ENCODE measurements at regions not wholly inside any gene's neighbourhood (a gene's known extent, or its start where the extent isn't known, plus 50 kb on each side); places are given as distances from the start of the nearest gene placed in this dataset.
"Not testable (repeated sequence)": the region's sequence is repeated elsewhere in the genome, so short reads cannot be mapped to it uniquely, and the experiment has no call there.

GRCh38 chr6:139520321-139520768 lies 145.9 kb upstream of the CITED2 start:
- H3K4me3 ChIP-seq (ENCODE audit: low read length) = no peak overlapping the region
- no peaks in the 10 kb centered on the region for H3K9me3 ChIP-seq (ENCODE audit: low read length)
- H3K4me2 ChIP-seq (ENCODE audit: low read depth, low read length, poor library complexity, severe bottlenecking) = no peak overlapping the region
- no peaks in the 10 kb centered on the region for H3K9me2 ChIP-seq (replicated peaks; ENCODE audit: insufficient read depth, low read length)
- no peak for DNase-seq
- H4K20me1 ChIP-seq (ENCODE audit: insufficient read depth, low read depth, low read length) = no peaks in the 10 kb centered on the region
- no peak overlapping the region for H2AFZ ChIP-seq (ENCODE audit: low read length)
- no peaks in the 10 kb centered on the region for H3K4me1 ChIP-seq (ENCODE audit: low read length)
- no peaks in the 10 kb centered on the region for H3K36me3 ChIP-seq (ENCODE audit: insufficient read depth, low read length)
- no peak overlapping the region for H3K9ac ChIP-seq (ENCODE audit: low read length)
- no peak overlapping the region for H3K27ac ChIP-seq (ENCODE audit: low read length)
- no peaks in the 10 kb centered on the region for H3K79me2 ChIP-seq (ENCODE audit: low read length)
- H3K27me3 ChIP-seq (ENCODE audit: low read length) = no peaks in the 10 kb centered on the region

DNA sequence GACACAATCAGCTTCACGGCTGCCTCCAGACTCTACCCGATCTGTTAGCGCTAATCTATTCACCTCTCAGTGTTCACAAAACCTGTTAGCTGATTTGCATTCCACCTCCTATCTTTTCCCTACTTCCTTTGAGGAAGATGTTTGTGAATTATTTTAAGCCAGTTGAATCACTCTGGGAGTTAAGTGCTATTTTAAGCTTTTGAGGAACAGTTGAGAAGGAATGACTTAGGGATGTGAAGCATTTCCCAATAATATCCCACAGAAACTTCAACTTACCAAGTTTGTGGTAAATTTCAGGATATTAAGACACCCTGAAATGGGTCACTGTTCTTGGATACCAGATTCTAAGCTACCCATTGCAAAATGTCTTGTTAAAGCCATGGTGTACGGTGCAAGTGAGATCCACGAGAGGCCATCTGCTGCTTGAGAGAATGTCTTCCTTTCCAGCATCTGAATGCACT lies 145.2 kb upstream of the CITED2 start:
- H3K27me3 ChIP-seq (ENCODE audit: low read length) = no peaks in the 10 kb centered on the region
- H3K4me2 ChIP-seq (ENCODE audit: low read depth, low read length, poor library complexity, severe bottlenecking) = no peak overlapping the region
- no peak overlapping the region for H3K27ac ChIP-seq (ENCODE audit: low read length)
- no peak overlapping the region for H3K4me3 ChIP-seq (ENCODE audit: low read length)
- H3K9me3 ChIP-seq (ENCODE audit: low read length) = no peaks in the 10 kb centered on the region
- H3K79me2 ChIP-seq (ENCODE audit: low read length) = no peaks in the 10 kb centered on the region
- no peaks in the 10 kb centered on the region for H3K4me1 ChIP-seq (ENCODE audit: low read length)
- no peaks in the 10 kb centered on the region for H3K36me3 ChIP-seq (ENCODE audit: insufficient read depth, low read length)
- H3K9me2 ChIP-seq (replicated peaks; ENCODE audit: insufficient read depth, low read length) = no peaks in the 10 kb centered on the region
- no peak overlapping the region for H2AFZ ChIP-seq (ENCODE audit: low read length)
- no peak for DNase-seq
- no peak overlapping the region for H3K9ac ChIP-seq (ENCODE audit: low read length)
- no peaks in the 10 kb centered on the region for H4K20me1 ChIP-seq (ENCODE audit: insufficient read depth, low read depth, low read length)

DNA sequence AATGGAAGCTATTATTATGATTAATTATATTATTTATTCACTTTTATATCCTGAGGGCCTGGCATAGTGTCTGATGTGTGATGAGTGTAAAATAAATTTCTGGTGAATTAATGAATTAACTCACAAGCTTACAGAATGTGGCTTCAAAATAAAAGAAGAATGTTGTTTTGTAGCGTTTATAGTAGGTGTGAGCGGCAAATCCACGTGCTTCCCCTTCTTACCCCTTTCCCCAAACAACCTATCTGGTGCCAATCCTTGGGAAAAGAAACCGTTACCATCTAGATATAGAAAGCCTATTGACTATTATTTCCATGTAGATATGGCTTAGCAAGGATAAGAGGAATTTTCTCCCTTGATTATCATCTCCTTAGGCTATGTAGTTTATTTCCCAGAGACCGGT lies 144.6 kb upstream of the CITED2 start:
- H3K4me2 ChIP-seq (ENCODE audit: low read depth, low read length, poor library complexity, severe bottlenecking) = no peak overlapping the region
- no peaks in the 10 kb centered on the region for H3K36me3 ChIP-seq (ENCODE audit: insufficient read depth, low read length)
- no peaks in the 10 kb centered on the region for H3K9me3 ChIP-seq (ENCODE audit: low read length)
- no peaks in the 10 kb centered on the region for H3K9me2 ChIP-seq (replicated peaks; ENCODE audit: insufficient read depth, low read length)
- H4K20me1 ChIP-seq (ENCODE audit: insufficient read depth, low read depth, low read length) = no peaks in the 10 kb centered on the region
- no peaks in the 10 kb centered on the region for H3K79me2 ChIP-seq (ENCODE audit: low read length)
- H3K4me1 ChIP-seq (ENCODE audit: low read length) = no peaks in the 10 kb centered on the region
- H3K27ac ChIP-seq (ENCODE audit: low read length) = no peak overlapping the region
- DNase-seq = no peak
- H2AFZ ChIP-seq (ENCODE audit: low read length) = no peak overlapping the region
- H3K27me3 ChIP-seq (ENCODE audit: low read length) = no peaks in the 10 kb centered on the region
- H3K4me3 ChIP-seq (ENCODE audit: low read length) = no peak overlapping the region
- H3K9ac ChIP-seq (ENCODE audit: low read length) = no peak overlapping the region

GRCh38 chr6:139518556-139519091 lies 144.2 kb upstream of the CITED2 start:
- H3K9me3 ChIP-seq (ENCODE audit: low read length) = no peaks in the 10 kb centered on the region
- H3K9ac ChIP-seq (ENCODE audit: low read length) = no peak overlapping the region
- no peak for DNase-seq
- no peaks in the 10 kb centered on the region for H3K9me2 ChIP-seq (replicated peaks; ENCODE audit: insufficient read depth, low read length)
- no peaks in the 10 kb centered on the region for H3K79me2 ChIP-seq (ENCODE audit: low read length)
- H3K4me2 ChIP-seq (ENCODE audit: low read depth, low read length, poor library complexity, severe bottlenecking) = no peak overlapping the region
- no peak overlapping the region for H3K4me3 ChIP-seq (ENCODE audit: low read length)
- H2AFZ ChIP-seq (ENCODE audit: low read length) = no peak overlapping the region
- no peaks in the 10 kb centered on the region for H3K36me3 ChIP-seq (ENCODE audit: insufficient read depth, low read length)
- no peak overlapping the region for H3K27ac ChIP-seq (ENCODE audit: low read length)
- no peaks in the 10 kb centered on the region for H3K4me1 ChIP-seq (ENCODE audit: low read length)
- H3K27me3 ChIP-seq (ENCODE audit: low read length) = no peaks in the 10 kb centered on the region
- H4K20me1 ChIP-seq (ENCODE audit: insufficient read depth, low read depth, low read length) = no peaks in the 10 kb centered on the region

GRCh38 chr6:139517998-139518555 lies 143.6 kb upstream of the CITED2 start:
- not testable (repeated sequence) for H4K20me1 ChIP-seq (ENCODE audit: insufficient read depth, low read depth, low read length); H3K79me2 ChIP-seq (ENCODE audit: low read length); H3K4me1 ChIP-seq (ENCODE audit: low read length); DNase-seq; H3K36me3 ChIP-seq (ENCODE audit: insufficient read depth, low read length); H3K27ac ChIP-seq (ENCODE audit: low read length); H3K9ac ChIP-seq (ENCODE audit: low read length); H3K9me2 ChIP-seq (replicated peaks; ENCODE audit: insufficient read depth, low read length); H2AFZ ChIP-seq (ENCODE audit: low read length); H3K4me2 ChIP-seq (ENCODE audit: low read depth, low read length, poor library complexity, severe bottlenecking); H3K4me3 ChIP-seq (ENCODE audit: low read length); H3K9me3 ChIP-seq (ENCODE audit: low read length); H3K27me3 ChIP-seq (ENCODE audit: low read length)

DNA sequence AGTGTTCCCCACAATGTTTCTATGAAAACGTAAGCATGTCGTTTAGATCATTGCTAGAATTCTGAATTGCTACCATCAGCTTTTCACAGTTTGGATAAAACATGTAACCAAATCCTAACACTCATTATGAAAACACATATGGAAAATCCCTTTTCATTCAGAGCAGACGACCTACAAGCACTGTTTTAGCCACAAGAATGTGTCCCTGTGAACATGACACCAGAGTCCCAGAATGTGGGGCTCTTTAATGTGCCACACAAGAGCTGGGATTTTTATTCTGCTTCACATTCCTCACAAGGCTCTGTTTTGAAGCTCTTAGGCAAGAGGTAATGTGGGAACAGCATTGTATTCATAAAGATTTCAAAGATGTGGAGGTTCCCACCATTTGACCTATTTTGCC lies 141.1 kb upstream of the CITED2 start:
- Histone ChIP-seq H3K9me2 (replicated peaks; ENCODE audit: insufficient read depth, low read length) (no peaks in the 10 kb centered on the region), H3K79me2 (ENCODE audit: low read length) (no peaks in the 10 kb centered on the region), H4K20me1 (ENCODE audit: insufficient read depth, low read depth, low read length) (no peaks in the 10 kb centered on the region), H3K27ac (ENCODE audit: low read length) (no peak overlapping the region), H2AFZ (ENCODE audit: low read length) (no peak overlapping the region), H3K9me3 (ENCODE audit: low read length) (no peaks in the 10 kb centered on the region), H3K9ac (ENCODE audit: low read length) (no peak overlapping the region), H3K27me3 (ENCODE audit: low read length) (no peaks in the 10 kb centered on the region), H3K4me3 (ENCODE audit: low read length) (no peak overlapping the region), H3K36me3 (ENCODE audit: insufficient read depth, low read length) (no peaks in the 10 kb centered on the region), H3K4me1 (ENCODE audit: low read length) (no peaks in the 10 kb centered on the region), H3K4me2 (ENCODE audit: low read depth, low read length, poor library complexity, severe bottlenecking) (no peak overlapping the region)
- DNase-seq = no peak

- H3K79me2 ChIP-seq (ENCODE audit: low read length) = no peaks in the 10 kb centered on the region
- no peaks in the 10 kb centered on the region for H3K9me3 ChIP-seq (ENCODE audit: low read length)
- H3K36me3 ChIP-seq (ENCODE audit: insufficient read depth, low read length) = no peaks in the 10 kb centered on the region
- H4K20me1 ChIP-seq (ENCODE audit: insufficient read depth, low read depth, low read length) = no peaks in the 10 kb centered on the region
- no peaks in the 10 kb centered on the region for H3K9me2 ChIP-seq (replicated peaks; ENCODE audit: insufficient read depth, low read length)
- H2AFZ ChIP-seq (ENCODE audit: low read length) = no peak overlapping the region
- H3K4me1 ChIP-seq (ENCODE audit: low read length) = no peaks in the 10 kb centered on the region
- no peak overlapping the region for H3K4me3 ChIP-seq (ENCODE audit: low read length)
- no peak overlapping the region for H3K9ac ChIP-seq (ENCODE audit: low read length)
- DNase-seq = no peak
- no peak overlapping the region for H3K27ac ChIP-seq (ENCODE audit: low read length)
- no peak overlapping the region for H3K4me2 ChIP-seq (ENCODE audit: low read depth, low read length, poor library complexity, severe bottlenecking)
- no peaks in the 10 kb centered on the region for H3K27me3 ChIP-seq (ENCODE audit: low read length)
These were observed 140.4 kb upstream of the CITED2 start for GRCh38 chr6:139514819-139515218.

- Histone ChIP-seq H3K9me2 (replicated peaks; ENCODE audit: insufficient read depth, low read length) (no peaks in the 10 kb centered on the region), H2AFZ (ENCODE audit: low read length) (no peak overlapping the region)
These were observed 135.8 kb upstream of the CITED2 start for GRCh38 chr6:139510040-139510790.

More at GRCh38 chr6:139510040-139510790, 135.8 kb upstream of the CITED2 start:
- no peak overlapping the region for H3K27ac ChIP-seq (ENCODE audit: low read length)
- DNase-seq = no peak
- H3K4me3 ChIP-seq (ENCODE audit: low read length) = no peak overlapping the region
- no peaks in the 10 kb centered on the region for H3K36me3 ChIP-seq (ENCODE audit: insufficient read depth, low read length)
- H3K9ac ChIP-seq (ENCODE audit: low read length) = no peak overlapping the region
- H4K20me1 ChIP-seq (ENCODE audit: insufficient read depth, low read depth, low read length) = no peaks in the 10 kb centered on the region
- H3K4me1 ChIP-seq (ENCODE audit: low read length) = no peaks in the 10 kb centered on the region
- no peaks in the 10 kb centered on the region for H3K79me2 ChIP-seq (ENCODE audit: low read length)
- no peaks in the 10 kb centered on the region for H3K9me3 ChIP-seq (ENCODE audit: low read length)
- H3K27me3 ChIP-seq (ENCODE audit: low read length) = no peaks in the 10 kb centered on the region
- no peak overlapping the region for H3K4me2 ChIP-seq (ENCODE audit: low read depth, low read length, poor library complexity, severe bottlenecking)

All from Karpas-422 (cell line).